ENCODE measurements at regions not wholly inside any gene's neighbourhood (a gene's known extent, or its start where the extent isn't known, plus 50 kb on each side); places are given as distances from the start of the nearest gene placed in this dataset.
"Not testable (repeated sequence)": the region's sequence is repeated elsewhere in the genome, so short reads cannot be mapped to it uniquely, and the experiment has no call there.

GRCh38 chr10:64733980-64734379, 1212.8 kb downstream of the REEP3 start:
- DNase-seq (ENCODE audit: low read depth) = no peak

- DNase-seq (ENCODE audit: low read depth) = no peak
These were observed 1217.3 kb downstream of the REEP3 start for GRCh38 chr10:64738462-64738861.

- DNase-seq (ENCODE audit: low read depth) = no peak
These were observed 1224.4 kb downstream of the REEP3 start for GRCh38 chr10:64745565-64745964.

GRCh38 chr10:64750672-64751071, 1229.5 kb downstream of the REEP3 start:
- DNase-seq (ENCODE audit: low read depth) = no peak

- no peak for DNase-seq (ENCODE audit: low read depth)
These were observed 1232.3 kb downstream of the REEP3 start for GRCh38 chr10:64753516-64753915.

- no peak for DNase-seq (ENCODE audit: low read depth)
These were observed 1239.2 kb downstream of the REEP3 start for GRCh38 chr10:64760371-64760770.

- no peak for DNase-seq (ENCODE audit: low read depth)
These were observed 1241.7 kb downstream of the REEP3 start for GRCh38 chr10:64762861-64763260.

- DNase-seq (ENCODE audit: low read depth) = no peak
These were observed 1244.3 kb downstream of the REEP3 start for GRCh38 chr10:64765498-64765897.

GRCh38 chr10:64771253-64772050, 1250.3 kb downstream of the REEP3 start:
- no peak for DNase-seq (ENCODE audit: low read depth)

GRCh38 chr10:64773357-64773756, 1252.2 kb downstream of the REEP3 start:
- no peak for DNase-seq (ENCODE audit: low read depth)

- not testable (repeated sequence) for DNase-seq (ENCODE audit: low read depth)
These were observed 1263.2 kb downstream of the REEP3 start for GRCh38 chr10:64784451-64784850.

GRCh38 chr10:64785816-64786215, 1264.6 kb downstream of the REEP3 start:
- no peak for DNase-seq (ENCODE audit: low read depth)

GRCh38 chr10:64786989-64787388, 1265.8 kb downstream of the REEP3 start:
- DNase-seq (ENCODE audit: low read depth) = no peak

GRCh38 chr10:64795847-64796246, 1274.6 kb downstream of the REEP3 start:
- DNase-seq (ENCODE audit: low read depth) = no peak

- no peak for DNase-seq (ENCODE audit: low read depth)
These were observed 1277.1 kb downstream of the REEP3 start for GRCh38 chr10:64798297-64798696.

- not testable (repeated sequence) for DNase-seq (ENCODE audit: low read depth)
These were observed 1287.0 kb downstream of the REEP3 start for GRCh38 chr10:64808233-64808632.

GRCh38 chr10:64810046-64810445, 1288.8 kb downstream of the REEP3 start:
- DNase-seq (ENCODE audit: low read depth) = not testable (repeated sequence)

GRCh38 chr10:64813391-64813790, 1292.2 kb downstream of the REEP3 start:
- no peak for DNase-seq (ENCODE audit: low read depth)

- no peak for DNase-seq (ENCODE audit: low read depth)
These were observed 1293.0 kb downstream of the REEP3 start for GRCh38 chr10:64814201-64814600.

GRCh38 chr10:64829888-64830412, 1308.7 kb downstream of the REEP3 start:
- DNase-seq (ENCODE audit: low read depth) = no peak

GRCh38 chr10:64830869-64831268, 1309.7 kb downstream of the REEP3 start:
- DNase-seq (ENCODE audit: low read depth) = no peak

GRCh38 chr10:64840341-64840740, 1319.1 kb downstream of the REEP3 start:
- no peak for DNase-seq (ENCODE audit: low read depth)

GRCh38 chr10:64846700-64847099, 1325.5 kb downstream of the REEP3 start:
- no peak for DNase-seq (ENCODE audit: low read depth)

GRCh38 chr10:64855941-64856340, 1334.7 kb downstream of the REEP3 start:
- DNase-seq (ENCODE audit: low read depth) = no peak
